Stimulated activated effector memory CD8-positive, alpha-beta T cell treated with anti-CD3 and anti-CD28 coated beads, Interleukin-12 subunit alpha, Interleukin-12 subunit beta, amount 100 ng/mL, for 72 hours (primary cell): ENCODE measurements at regions not wholly inside any gene's neighbourhood (a gene's known extent, or its start where the extent isn't known, plus 50 kb on each side); places are given as distances from the start of the nearest gene placed in this dataset.
"Not testable (repeated sequence)": the region's sequence is repeated elsewhere in the genome, so short reads cannot be mapped to it uniquely, and the experiment has no call there.

Experiments
- ATAC-seq: fragments of 150-1000 bp; cut with Tn5 transposase; 2 replicates; pipeline ENCODE4 v1.10.0; 2021
- DNase-seq, 2 donors: peaks; one replicate each; pipeline ENCODE4 v3.0.0; 2021 to 2022; ENCODE audit warnings: low spot score in 2 of 2
- H3K27ac Mint-ChIP-seq: one replicate; pipeline ENCODE4 v1.8.0; 2022; ENCODE audit warnings: mild to moderate bottlenecking, mixed read lengths
- H3K36me3 Mint-ChIP-seq: one replicate; pipeline ENCODE4 v1.8.0; 2022; ENCODE audit warnings: mild to moderate bottlenecking, mixed read lengths
- H3K4me1 Mint-ChIP-seq: one replicate; pipeline ENCODE4 v1.8.0; 2022; ENCODE audit warnings: mixed read lengths
- H3K4me3 Mint-ChIP-seq: one replicate; pipeline ENCODE4 v1.8.0; 2022; ENCODE audit warnings: mild to moderate bottlenecking, mixed read lengths
- H3K9me3 Mint-ChIP-seq: one replicate; pipeline ENCODE4 v1.8.0; 2022; ENCODE audit warnings: mixed read lengths

- Mint-ChIP-seq H3K36me3 (no peaks in the 10 kb centered on the region), H3K4me3 (no peak overlapping the region), H3K27ac (no peak overlapping the region), H3K9me3 (peaks cover 4% of the 10 kb centered on the region), H3K4me1 (no peaks in the 10 kb centered on the region)
- ATAC-seq: no peak
- no peak for DNase-seq
Measured at GRCh38 chr14:62470935-62471334, 574.3 kb downstream of the KCNH5 start.

DNA sequence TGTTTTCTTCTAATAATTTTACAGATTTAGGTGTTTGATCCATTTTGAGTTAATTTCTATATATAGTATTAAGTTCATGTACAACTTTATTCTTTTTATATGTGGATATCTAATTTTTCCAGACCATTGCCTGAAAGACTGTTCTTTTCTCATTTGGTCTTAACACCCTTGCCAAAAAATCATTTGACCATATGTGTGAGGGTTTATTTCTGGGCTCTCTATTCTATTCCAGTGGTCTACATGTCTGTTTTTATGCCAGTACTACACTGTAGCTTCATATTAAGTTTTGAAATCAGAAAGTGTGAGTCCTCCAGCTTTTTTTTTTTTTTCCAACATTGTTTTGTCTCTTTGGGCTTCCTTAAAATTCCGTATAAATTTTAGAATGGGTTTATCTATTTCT, 554.1 kb downstream of the KCNH5 start:
- DNase-seq (no peak), ATAC-seq (no peak)
- Mint-ChIP-seq H3K4me3 (no peak overlapping the region), H3K27ac (no peak overlapping the region), H3K36me3 (no peaks in the 10 kb centered on the region), H3K4me1 (no peaks in the 10 kb centered on the region), H3K9me3 (peaks cover 14% of the 10 kb centered on the region)

- H3K27ac Mint-ChIP-seq: no peak overlapping the region
- H3K4me1 Mint-ChIP-seq: no peaks in the 10 kb centered on the region
- DNase-seq: no peak
- no peaks in the 10 kb centered on the region for H3K36me3 Mint-ChIP-seq
- H3K4me3 Mint-ChIP-seq: no peak overlapping the region
- ATAC-seq: no peak
- peaks cover 17% of the 10 kb centered on the region for H3K9me3 Mint-ChIP-seq
Measured at GRCh38 chr14:62497708-62498107, 547.5 kb downstream of the KCNH5 start.

- H3K27ac Mint-ChIP-seq: no peak overlapping the region
Measured at GRCh38 chr14:62501021-62501750, 544.1 kb downstream of the KCNH5 start.

GRCh38 chr14:62505045-62505444, 540.2 kb downstream of the KCNH5 start:
- Mint-ChIP-seq H3K4me1 (no peaks in the 10 kb centered on the region), H3K27ac (no peak overlapping the region), H3K4me3 (no peak overlapping the region), H3K36me3 (no peaks in the 10 kb centered on the region), H3K9me3 (peaks cover 19% of the 10 kb centered on the region)
- DNase-seq (no peak), ATAC-seq (no peak)

More at GRCh38 chr14:62501021-62501750, 544.1 kb downstream of the KCNH5 start:
- Mint-ChIP-seq H3K4me3 (no peak overlapping the region), H3K4me1 (no peaks in the 10 kb centered on the region), H3K36me3 (no peaks in the 10 kb centered on the region), H3K9me3 (peaks cover 12% of the 10 kb centered on the region)
- no peak for ATAC-seq
- DNase-seq: no peak

- not testable (repeated sequence) for H3K4me3 Mint-ChIP-seq, DNase-seq, H3K4me1 Mint-ChIP-seq, H3K27ac Mint-ChIP-seq, H3K36me3 Mint-ChIP-seq, ATAC-seq
- peaks cover 24% of the 10 kb centered on the region for H3K9me3 Mint-ChIP-seq
Measured at GRCh38 chr14:62521309-62521708, 523.9 kb downstream of the KCNH5 start.

- ATAC-seq (no peak), DNase-seq (no peak)
- H3K4me3 Mint-ChIP-seq: no peak overlapping the region
- no peaks in the 10 kb centered on the region for H3K4me1 Mint-ChIP-seq
- peaks cover 11% of the 10 kb centered on the region for H3K9me3 Mint-ChIP-seq
- H3K27ac Mint-ChIP-seq: no peak overlapping the region
- no peaks in the 10 kb centered on the region for H3K36me3 Mint-ChIP-seq
Measured at GRCh38 chr14:62528296-62528695, 517.0 kb downstream of the KCNH5 start.

DNA sequence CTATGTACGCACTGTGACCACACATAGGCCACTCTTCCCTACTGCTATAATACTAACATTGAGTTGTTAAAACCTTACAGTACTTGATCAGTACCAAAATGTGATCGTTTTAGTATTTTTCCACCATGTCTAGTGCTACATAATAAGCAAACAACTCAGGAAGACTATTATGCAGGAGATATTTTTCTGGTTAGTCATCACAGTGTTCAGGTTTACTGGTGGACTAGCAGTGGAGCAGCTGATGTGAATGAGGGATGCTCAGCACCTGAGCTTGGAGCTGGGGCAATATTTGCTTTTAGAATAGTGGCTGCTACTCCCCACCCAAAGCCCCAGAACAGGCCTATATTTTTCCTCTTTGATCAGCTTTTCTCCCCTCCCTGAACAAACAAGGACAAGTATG, 513.1 kb downstream of the KCNH5 start:
- no peaks in the 10 kb centered on the region for H3K4me1 Mint-ChIP-seq
- H3K9me3 Mint-ChIP-seq: peaks cover 9% of the 10 kb centered on the region
- ATAC-seq (no peak), DNase-seq (no peak)
- no peak overlapping the region for H3K27ac Mint-ChIP-seq
- no peak overlapping the region for H3K4me3 Mint-ChIP-seq
- no peaks in the 10 kb centered on the region for H3K36me3 Mint-ChIP-seq

- Mint-ChIP-seq H3K27ac (no peak overlapping the region), H3K9me3 (peaks cover 25% of the 10 kb centered on the region)
- DNase-seq: no peak
Measured at GRCh38 chr14:62546862-62547474, 498.3 kb downstream of the KCNH5 start.

DNA sequence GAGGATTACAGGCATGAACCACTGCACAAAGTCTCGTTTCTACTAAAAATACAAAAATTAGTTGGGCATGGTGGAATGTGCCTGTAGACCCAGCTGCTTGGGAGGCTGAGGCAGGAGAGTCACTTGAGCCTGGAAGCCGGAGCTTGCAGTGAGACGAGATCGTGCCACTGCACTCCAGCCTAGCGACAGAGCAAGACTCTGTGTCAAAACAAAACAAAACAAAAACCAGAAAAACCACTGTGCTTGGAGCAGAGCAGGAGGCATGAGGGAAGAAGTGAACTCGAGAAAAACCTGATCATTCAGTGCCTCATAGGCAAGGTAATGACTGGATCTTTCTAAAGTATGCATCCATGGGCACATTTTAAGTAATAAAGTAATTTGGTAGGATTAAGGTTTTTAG, 487.8 kb downstream of the KCNH5 start:
- Mint-ChIP-seq H3K27ac (no peak overlapping the region), H3K4me3 (no peak overlapping the region), H3K36me3 (no peaks in the 10 kb centered on the region), H3K4me1 (no peaks in the 10 kb centered on the region), H3K9me3 (peaks cover 5% of the 10 kb centered on the region)
- ATAC-seq (no peak), DNase-seq (no peak)

More at GRCh38 chr14:62546862-62547474, 498.3 kb downstream of the KCNH5 start:
- ATAC-seq: no peak
- Mint-ChIP-seq H3K4me3 (no peak overlapping the region), H3K4me1 (no peaks in the 10 kb centered on the region), H3K36me3 (no peaks in the 10 kb centered on the region)

DNA sequence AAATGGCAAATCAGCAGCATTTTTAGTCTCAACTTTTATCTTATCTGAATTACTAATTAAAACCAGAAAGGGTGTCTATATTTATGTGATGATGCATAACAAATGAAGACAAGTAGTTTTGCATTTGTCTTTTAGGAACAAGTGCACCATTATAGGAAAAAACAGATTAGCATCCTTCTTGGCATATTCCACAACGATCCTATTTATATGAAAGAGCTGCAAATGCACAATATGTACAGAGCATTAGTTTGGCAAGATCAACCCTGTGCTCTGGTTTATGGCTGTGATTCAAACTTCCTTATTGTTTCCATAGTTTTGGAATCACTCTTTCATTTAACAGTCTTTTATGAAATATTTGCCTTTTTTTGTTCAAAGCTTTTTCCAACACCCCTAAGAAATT, 486.8 kb downstream of the KCNH5 start:
- Mint-ChIP-seq H3K4me3 (no peak overlapping the region), H3K4me1 (no peaks in the 10 kb centered on the region), H3K9me3 (peaks cover 7% of the 10 kb centered on the region), H3K36me3 (no peaks in the 10 kb centered on the region), H3K27ac (no peak overlapping the region)
- no peak for ATAC-seq
- no peak for DNase-seq

GRCh38 chr14:62585247-62585646, 460.0 kb downstream of the KCNH5 start:
- Mint-ChIP-seq H3K9me3 (peaks cover 12% of the 10 kb centered on the region), H3K27ac (no peak overlapping the region), H3K4me3 (no peak overlapping the region), H3K36me3 (no peaks in the 10 kb centered on the region), H3K4me1 (no peaks in the 10 kb centered on the region)
- ATAC-seq (no peak), DNase-seq (no peak)

DNA sequence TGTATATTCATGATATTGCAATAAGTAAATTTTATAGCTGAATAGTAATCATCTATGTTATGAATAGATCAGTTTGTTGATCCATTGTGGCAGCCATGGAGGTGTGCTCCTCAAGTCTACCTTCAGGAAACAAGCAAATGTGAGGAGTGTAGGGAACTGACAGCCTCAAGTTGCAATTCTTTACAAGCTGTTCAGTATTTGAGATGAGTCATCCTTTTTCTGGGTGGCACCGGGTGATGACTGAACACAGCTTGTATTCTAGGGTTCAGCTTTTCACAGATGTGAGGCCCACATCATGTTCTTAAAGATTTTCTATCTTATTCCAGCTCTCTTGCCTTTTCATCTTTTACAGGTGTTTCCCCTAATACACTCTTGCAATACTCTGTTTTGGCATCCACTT, 452.4 kb downstream of the KCNH5 start:
- Mint-ChIP-seq H3K9me3 (peaks cover 3% of the 10 kb centered on the region), H3K4me1 (no peaks in the 10 kb centered on the region), H3K27ac (no peak overlapping the region), H3K36me3 (no peaks in the 10 kb centered on the region), H3K4me3 (no peak overlapping the region)
- no peak for ATAC-seq
- no peak for DNase-seq

DNA sequence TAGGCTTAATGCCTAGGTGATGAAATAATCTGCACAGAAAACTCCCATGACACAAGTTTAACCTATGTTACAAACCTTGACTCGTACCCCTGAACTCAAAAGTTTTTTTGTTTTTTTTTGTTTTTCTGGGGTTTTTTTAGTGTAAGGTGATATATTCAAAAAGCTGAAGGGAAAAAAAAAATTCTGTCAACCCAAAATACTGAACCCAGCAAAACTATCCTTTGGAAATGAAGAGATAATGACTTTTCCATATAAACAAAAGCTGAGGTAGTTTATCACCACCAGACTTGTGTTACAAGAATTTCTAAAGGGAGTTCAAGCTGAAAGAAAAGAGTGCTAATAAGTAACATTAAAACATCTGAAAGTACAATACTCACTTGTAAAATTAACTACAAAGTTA, 448.1 kb downstream of the KCNH5 start:
- Mint-ChIP-seq H3K4me1 (no peaks in the 10 kb centered on the region), H3K9me3 (peaks cover 15% of the 10 kb centered on the region), H3K27ac (no peak overlapping the region), H3K36me3 (no peaks in the 10 kb centered on the region), H3K4me3 (no peak overlapping the region)
- ATAC-seq: no peak
- no peak for DNase-seq

DNA sequence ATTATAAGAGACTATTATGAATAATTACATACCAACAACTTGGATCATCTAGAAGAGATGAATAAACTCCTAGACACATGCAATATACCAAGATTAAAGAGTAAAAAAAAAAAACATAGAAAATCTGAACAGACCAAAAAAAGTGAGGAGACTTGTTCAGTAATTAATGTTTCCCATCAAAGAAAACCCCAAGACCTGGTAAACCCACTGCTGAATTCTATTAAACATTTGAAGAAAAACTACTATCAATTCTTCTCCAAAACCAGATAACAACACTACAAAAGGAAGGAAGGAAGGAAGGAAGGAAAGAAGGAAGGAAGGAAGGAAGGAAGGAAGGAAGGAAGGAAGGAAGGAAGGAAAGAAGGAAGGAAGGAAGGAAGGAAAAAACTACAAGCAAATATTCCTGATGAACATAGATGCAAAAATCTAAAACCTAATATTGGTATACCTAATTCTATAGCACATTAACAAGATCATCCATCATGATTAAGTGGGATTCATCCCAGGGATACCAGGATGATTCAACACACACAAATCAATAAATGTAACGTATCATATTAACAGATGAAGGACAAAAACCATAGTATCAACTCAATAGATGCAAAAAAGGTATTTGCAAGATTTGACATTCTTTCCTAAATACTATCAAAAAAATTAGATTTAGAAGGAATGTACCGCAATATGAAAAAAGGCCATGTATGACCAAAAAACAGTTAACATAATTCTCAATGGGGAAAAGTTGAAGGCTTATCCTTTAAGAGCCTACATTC, 445.5 kb downstream of the KCNH5 start:
- Mint-ChIP-seq H3K4me3 (no peak overlapping the region), H3K27ac (no peak overlapping the region), H3K4me1 (no peaks in the 10 kb centered on the region), H3K9me3 (peaks cover 18% of the 10 kb centered on the region), H3K36me3 (no peaks in the 10 kb centered on the region)
- DNase-seq (no peak), ATAC-seq (no peak)

- H3K4me1 Mint-ChIP-seq: no peaks in the 10 kb centered on the region
- no peak for DNase-seq
- H3K4me3 Mint-ChIP-seq: no peak overlapping the region
- peaks cover 21% of the 10 kb centered on the region for H3K9me3 Mint-ChIP-seq
- H3K27ac Mint-ChIP-seq: no peak overlapping the region
- ATAC-seq: no peak
- no peaks in the 10 kb centered on the region for H3K36me3 Mint-ChIP-seq
Measured at GRCh38 chr14:62602712-62603111, 442.5 kb downstream of the KCNH5 start.
